COLO829 (cell line): ENCODE measurements at regions not wholly inside any gene's neighbourhood (a gene's known extent, or its start where the extent isn't known, plus 50 kb on each side); places are given as distances from the start of the nearest gene placed in this dataset.
"Not testable (repeated sequence)": the region's sequence is repeated elsewhere in the genome, so short reads cannot be mapped to it uniquely, and the experiment has no call there.

Source experiments
- DNase-seq: peaks from one replicate; pipeline ENCODE4 v3.0.0; 2012; ENCODE audit warnings: low spot score

DNA sequence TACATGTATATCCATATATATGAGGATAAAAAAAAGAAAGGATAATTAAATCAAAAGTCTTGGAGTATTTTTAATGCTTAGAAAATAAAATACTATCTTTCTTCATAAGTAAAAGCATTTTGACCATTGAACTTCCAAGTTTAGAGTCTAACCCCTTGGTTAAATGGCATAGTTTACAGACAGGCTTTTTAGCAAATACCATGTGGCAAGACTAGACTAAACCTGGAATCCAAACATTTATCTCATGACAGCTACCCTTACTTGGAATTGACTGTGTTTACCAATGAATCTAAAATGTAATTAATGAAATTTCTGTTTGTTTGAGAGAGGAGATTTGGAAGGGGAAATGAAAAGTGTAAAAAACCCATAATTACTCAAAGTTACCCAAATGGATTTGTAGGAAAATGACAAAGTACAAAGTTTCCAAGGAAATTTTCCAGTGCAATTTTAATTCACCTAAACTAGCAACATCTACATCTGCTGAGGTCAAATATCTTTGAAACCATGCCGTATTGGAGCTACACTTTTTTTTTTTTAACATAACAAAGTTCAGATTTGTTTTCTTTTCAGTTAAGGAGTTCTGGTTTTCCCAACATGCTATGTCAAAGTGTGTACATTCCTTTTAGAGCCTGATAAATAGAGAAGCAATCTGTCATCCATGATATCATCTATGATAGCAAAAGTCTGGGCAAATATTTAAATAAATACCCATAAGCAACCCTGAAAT, 272.1 kb upstream of the DAB2 start:
- DNase-seq = no peak

DNA sequence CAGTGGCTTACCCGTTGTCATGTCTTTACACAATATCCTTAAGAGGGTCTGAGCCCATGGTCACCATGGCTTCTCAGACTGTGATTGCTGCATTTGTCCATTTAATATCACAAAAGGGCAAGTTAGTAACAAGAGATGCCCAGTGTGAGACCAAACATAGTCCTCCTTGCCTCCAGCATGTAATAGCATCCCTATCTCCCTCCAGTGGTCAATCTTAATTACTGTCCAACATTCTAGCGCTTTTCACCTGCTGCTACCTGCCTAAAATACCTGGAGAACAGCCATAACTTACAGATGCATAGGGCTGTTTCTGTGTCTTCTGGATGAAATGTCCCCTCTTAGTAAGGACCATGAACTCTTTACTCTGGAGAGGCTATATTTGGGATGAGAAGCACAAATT, 267.2 kb upstream of the DAB2 start:
- no peak for DNase-seq

DNA sequence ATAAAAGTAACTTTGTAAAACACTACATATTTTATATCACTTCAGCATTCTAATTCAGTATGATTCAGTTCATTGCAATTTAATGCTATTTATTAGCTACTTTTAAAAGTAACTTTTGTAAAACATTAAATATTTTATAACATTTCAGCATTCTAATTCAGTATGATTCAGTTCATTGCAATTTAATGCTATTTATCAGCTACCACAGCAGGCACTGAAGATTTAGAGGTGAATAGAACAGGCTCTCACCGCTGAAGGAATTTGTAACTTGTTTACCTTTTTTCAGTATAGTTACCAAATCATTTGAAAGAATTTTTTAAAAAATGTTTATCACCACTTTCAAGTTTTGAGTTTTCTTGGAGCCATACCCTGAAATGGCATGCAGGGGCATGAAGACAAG, 266.4 kb upstream of the DAB2 start:
- no peak for DNase-seq

DNA sequence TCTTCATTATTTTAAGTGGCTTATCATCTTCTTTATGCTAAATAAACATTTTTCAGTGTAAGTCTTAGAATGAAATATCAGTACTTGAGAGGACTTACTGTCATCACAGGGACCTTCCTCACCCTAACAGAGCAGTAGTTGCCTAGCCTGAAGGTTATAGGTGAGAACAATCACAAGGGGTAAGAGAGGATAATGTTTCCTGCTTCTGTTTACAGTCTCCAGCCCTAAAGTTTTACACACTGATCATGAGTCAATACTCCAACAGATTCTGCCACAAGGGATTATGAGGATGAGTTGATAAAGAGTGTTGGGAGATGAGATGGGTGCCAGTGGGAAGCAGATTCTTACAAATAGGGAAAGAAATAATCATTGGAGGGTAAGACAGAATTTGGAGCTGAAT, 265.1 kb upstream of the DAB2 start:
- no peak for DNase-seq

DNA sequence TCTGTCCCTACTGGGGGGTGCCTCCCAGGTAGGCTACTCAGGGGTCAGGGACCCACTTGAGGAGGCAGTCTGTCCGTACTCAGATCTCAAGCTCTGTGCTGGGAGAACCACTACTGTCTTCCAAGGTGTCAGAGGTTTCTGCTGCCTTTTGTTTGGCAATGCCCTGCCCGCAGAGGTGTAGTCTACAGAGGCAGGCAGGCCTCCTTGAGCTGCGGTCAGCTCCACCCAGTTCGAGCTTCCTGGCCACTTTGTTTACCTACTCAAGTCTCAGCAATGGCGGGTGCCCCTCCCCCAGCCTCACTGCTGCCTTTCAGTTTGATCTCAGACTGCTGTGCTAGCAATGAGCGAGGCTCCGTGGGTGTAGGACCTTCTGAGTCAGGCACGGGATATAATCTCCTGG, 263.1 kb upstream of the DAB2 start:
- not testable (repeated sequence) for DNase-seq

DNA sequence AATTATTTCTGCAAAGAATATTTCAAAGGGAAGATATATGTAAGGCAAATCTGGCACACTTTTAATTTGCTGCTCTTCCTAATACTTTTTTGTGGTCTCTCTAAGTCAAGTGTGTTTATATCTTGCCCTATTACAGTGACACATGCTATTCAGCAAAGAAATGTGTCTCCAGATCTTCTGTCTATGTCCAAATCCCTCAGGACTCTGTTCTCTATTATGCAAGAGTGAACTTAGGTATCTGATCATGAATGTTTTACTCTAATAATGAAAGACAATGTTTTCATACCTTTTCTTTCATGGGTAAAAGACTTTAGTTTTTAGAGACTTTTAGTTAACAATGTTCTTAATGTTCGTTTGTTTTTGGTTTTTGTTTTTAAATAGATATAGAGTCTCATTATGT, 255.4 kb upstream of the DAB2 start:
- DNase-seq = no peak

DNA sequence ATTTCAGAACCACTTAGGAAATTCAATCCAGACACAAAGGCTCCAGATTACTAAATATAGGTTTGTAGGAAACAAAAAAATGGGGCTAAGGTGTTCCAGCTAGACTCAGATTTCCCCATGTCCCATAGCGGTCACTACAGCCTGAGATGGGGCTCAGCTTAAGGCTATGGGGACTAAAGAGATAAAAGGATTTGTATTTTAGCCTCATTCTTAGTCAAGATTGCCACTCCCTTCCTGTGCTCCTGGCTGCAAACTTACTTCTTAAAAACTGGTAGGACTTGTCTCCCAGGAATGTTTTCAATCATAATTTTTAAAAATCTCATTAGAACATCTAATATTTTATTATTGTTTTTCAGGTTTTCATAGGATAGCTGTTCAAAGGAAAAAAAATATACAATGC, 253.8 kb upstream of the DAB2 start:
- no peak for DNase-seq

DNA sequence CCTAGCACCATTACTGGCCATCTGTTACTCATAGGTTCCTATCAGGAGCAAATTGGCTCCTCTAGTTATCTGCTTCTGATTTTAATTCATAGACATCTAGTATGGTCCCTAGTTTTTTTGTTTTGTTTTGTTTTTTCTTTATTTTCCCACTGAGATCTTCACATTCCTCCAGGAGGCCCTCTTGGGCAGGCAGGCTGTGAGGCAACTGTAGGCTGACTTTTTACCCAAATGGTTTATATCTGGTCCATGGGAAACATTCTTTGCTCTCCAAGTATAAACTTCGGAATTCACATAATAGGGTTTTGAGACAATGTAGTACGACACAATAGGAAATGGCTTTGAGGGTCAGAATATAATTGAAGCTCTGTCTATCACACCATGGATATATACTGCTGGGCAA, 250.9 kb upstream of the DAB2 start:
- no peak for DNase-seq

DNA sequence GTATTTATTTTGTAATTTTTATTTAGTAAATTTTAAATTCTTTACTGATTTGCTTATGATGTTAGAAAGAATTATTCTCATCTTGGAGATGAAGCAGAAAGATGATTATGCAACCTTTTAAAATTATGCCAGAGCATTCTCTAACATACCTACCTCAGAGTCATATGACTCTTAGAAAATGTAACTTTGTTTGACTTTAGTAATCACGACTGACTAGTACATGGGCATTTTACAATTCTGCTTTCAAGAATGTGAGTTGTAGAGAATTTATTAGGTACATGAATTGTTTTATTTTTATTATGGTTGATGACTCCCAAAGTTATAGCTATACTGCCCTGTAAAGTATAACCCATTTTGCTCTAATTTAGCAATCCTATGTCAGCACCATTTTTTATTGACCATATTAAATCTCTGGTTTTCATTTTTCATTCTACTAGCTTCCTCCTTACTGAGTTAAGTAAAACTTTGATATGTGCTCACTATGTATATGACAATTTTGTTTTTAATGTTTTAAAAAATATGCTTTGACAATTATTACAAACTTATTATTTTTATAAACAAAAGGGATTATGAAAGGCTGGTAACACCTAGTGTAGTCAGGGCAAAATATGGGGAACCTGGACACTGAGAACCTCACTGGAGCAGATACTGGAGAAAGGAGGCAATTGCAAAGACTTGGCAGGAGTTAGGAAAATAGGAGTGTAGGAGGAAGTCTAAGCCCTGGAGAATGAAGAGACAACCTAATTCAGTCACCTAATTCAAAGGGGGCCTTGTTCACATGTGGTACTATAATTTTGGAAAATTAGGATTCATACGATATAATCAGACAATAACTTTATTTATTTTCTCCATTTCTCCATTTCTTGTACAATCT, 249.7 kb upstream of the DAB2 start:
- no peak for DNase-seq

DNA sequence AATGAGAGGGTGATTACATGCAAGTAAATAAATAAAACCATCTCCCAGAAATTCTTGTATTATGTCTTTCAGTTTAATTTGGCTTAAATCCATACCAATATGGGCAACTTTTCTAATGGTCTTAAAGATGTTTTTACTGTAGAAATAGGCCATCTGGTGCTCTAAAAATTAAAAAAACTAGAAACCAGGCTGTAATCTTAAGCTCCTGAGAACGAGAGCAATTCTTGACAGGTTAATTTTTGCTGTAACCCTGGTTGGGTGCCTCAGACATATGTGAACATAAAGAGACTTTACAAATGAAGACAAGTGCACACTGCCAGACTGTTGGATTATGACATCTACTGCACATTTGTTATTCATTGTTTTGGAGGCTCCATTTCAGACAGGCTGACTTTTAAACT, 246.8 kb upstream of the DAB2 start:
- DNase-seq = no peak

DNA sequence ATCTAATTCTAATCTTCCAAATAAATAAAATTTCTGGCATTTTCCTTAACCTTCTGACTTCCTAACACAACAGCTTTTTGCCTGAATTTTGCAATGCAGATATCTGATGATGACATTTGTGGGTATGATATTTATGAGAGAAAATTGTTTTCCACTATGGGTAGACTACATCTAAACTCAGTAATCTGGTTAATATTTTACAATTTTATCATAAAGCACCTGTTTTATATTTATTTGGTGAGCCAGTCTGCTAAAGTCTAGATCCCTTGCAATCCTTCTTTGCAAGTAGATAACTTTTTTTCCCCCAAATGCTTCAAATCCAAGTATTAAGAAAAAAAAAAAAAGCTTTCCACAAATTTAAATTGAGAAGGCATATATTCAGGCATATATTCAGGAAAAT, 246.2 kb upstream of the DAB2 start:
- DNase-seq = no peak

DNA sequence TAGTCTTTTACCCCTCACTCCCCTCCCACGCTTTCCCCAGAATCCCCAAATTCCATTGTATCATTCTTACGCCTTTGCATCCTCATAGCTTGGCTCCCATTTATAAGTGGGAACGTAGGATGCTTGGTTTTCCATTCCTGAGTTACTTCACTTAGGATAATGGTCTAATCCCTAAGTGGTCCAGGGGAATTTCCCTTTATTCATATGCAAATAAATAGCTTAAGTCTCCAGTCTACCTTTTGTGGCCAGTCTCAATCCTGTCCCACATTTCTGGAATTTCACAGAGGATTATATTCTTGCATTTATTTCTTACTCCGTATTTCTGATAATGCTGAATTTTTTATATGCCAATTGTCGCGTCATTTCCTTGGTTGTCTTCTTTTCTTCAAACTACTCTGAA, 245.6 kb upstream of the DAB2 start:
- no peak for DNase-seq

DNA sequence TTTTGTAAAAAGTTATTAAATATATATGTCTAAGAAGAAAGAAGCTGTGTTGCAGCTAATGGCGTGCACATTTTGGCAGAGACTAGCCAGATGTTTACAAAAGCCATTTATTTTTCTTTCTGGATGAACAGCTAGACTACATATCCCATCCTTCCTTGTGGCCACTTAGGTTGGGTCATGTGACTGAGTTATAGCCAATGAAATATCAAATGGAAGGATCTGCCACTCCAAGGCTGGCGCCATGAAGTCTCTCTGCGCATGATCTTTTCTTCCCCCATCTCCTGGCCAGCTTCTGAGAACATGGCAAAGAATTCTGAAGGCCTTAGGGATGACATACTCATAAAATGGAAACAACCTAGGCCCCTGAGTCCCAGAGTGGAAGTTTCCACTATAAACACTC, 244.2 kb upstream of the DAB2 start:
- no peak for DNase-seq

DNA sequence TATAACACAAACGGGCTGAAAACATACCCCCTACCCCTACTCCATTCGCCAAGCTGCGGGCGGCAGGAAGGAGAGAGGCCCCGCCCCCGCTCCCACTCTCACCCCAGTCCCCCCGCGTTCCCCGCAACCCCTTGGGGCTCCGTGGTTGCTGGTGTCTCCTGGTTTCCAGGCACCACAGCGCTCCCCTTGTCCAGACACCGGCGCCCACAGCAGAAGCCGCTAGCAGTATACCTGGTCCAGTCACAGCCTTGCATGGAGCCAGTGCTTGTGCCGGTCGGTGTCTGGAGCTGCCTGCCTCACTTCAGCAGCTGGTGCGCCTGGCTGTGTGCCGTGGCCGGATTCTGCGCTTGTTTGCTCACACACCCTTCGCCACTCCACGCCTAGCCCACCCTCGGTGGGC, 240.5 kb upstream of the DAB2 start:
- DNase-seq = no peak

DNA sequence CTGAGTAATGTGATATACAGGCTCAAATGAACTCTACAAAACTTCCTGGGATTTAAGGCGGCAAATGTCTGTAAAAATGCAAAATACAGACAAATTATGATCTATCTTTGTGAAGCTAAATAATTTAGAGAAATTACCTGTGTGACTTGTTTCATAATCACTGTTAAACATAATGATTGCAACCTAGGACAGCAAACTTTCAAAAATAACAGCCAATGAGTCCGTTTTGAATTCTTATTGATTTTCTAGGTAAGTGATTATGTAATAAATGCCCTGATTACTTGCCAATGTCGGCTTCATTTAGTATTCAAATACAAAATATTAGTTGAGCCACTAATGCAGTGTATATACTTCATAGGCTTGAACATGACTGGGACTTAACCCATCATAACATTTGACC, 238.2 kb upstream of the DAB2 start:
- DNase-seq = no peak

DNA sequence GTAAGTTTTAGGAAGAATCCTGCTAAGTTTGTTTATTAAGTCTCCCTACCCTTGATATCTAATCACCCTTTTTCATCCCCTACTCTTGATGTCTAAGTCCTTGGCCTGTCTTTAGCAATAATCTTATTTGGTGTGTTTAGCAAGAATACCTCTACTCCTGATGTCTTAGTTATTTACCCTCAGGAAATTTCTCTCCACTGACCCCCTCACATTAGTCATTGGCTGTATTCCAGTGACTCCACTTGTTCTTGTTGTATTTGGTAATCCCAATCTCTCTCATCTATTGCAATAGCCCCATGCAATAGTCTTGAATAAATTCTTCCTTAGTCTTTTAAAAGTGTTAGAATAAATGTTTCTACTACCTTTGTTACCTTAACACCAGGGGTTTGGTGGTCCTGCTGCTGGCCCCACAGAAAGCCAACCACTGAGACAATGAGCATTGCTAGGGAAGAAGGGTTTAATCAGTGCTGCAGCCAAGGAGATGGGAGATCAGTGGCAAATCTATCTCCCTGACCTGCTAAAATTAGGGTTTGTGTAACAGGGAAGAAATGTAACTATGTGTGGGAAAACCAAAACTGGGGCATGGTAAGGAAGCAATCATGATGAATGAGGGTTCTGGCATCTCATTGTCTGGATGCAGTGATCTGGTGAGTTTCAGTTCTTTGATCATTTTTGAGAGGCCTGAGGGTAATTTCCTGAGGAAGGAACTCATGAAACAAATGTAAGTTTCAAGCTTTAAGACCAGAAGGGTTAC, 236.4 kb upstream of the DAB2 start:
- DNase-seq = no peak

DNA sequence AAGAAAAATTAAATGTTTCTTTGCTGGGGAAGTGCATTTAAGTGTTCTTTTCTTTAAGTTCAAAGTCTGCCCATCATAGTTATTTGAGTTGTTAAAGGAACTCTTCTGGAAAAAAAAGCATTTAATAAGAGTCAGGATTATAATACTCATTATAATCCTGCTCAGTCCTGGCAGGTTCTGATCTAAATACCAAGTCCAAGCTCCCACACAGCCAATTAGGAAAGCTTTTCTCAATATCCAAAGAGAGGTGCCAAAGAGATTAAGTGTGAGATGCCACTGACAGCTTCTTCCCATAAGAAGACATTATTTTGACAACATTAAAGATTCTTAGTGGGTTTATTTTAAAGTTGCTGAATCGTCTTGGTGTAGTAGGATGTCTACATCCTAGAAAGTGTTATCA, 235.2 kb upstream of the DAB2 start:
- no peak for DNase-seq

DNA sequence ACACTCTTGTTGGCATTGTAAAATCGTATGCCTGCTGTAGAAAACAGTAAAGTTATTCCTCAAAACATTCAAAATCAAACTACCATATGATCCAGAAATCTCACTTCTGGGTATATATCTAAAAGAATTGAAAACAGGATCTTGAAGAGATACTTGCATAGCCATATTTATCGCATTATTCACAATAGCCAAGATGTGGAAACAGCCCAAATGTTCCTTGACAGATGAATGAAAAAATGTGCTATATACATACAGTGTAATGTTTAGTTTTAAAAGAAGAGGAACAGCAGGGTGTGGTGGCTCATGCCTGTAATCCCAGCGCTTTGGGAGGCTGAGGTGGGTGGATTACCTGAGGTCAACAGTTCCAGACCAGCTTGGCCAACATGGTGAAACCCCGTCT, 234.1 kb upstream of the DAB2 start:
- no peak for DNase-seq

DNA sequence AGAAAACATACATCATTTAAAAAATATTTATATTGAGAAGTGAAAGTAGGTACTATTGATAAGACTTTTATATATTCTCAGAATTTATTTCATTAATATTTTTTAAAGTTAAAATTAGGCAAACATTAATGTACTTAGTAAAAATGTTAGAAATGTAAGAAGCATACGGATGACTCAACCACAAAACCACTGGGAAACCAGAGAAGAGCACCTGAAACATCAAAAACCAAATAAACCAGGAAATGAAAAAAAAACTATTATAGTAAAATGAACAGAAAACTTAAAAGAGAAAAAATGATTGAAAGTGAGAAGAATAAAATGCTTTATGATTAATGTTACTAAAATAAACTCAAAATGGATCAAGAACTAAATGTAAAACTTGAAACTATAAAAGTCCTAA, 233.2 kb upstream of the DAB2 start:
- no peak for DNase-seq

DNA sequence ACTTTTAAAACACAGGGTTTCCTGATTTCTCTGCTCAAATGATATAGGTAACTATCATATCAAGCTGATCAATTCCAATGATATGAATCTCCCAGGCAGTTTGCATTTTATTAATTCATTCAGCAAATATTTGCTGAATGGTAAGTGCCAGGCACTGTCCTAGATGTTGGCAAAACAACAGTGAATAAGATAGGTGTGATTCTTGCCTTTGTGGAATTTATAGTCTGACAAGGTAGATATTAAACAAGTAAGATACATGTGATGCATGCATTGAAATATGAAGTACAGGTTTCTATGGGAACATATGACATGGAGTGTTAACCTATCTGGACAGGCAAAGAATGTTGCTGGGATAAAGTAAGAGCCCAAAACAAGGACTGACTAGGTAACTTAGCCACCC, 231.8 kb upstream of the DAB2 start:
- no peak for DNase-seq

DNA sequence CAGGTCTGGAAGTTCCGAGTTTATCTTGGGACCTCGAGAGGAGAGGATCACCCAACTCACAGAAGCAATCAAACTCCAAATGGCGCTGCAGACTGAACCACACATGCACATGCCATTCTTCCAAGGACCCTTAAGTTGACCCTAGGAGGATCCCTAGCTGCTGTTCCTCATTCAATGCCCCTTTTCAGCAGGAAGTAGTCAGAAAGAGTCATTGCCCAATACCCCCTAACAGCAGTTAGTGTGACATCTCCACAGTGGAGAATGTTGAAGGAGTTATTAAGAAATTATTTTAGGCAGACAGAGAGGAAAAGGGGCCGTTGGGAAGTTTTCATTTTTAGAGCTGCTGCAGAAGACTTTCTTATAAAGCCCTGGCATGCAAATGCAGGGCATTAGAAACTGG, 229.9 kb upstream of the DAB2 start:
- DNase-seq = no peak

DNA sequence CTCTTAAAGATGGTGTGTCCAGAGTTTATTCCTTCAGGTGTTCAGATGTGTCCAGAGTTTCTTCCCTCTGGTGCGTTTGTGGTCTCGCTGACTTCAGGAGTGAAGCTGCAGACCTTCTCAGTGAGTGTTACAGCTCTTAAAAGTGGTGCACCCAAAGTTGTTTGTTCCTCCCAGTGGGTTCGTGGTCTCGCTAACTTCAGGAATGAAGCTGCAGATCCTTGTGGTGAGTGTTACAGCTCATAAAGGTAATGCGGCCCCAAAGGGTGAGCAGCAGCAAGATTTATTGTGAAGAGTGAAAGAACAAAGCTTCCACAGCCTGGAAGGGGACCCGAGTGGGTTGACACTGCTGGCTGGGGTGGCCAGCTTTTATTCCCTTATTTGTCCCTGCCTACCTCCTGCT, 227.7 kb upstream of the DAB2 start:
- DNase-seq = not testable (repeated sequence)

DNA sequence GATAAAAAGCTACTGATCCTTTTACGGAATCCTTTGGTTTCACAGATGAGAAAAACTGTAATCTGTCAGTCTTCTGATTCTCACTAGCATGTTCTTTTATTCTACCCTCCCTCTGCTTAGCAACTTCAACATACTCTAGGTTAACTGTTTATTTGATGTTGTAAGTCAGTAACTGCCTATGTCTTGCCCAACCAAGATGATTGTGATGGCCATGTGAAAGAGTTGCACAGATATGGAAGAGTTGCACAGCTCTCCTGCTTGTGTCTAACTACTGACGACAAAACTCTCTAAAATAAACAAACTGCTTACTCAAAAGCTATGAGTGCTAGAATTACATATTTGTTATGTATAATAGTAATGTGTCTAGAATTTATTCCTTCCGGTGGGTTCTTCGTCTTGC, 227.3 kb upstream of the DAB2 start:
- DNase-seq = no peak
